ENCODE measurements at regions not wholly inside any gene's neighbourhood (a gene's known extent, or its start where the extent isn't known, plus 50 kb on each side); places are given as distances from the start of the nearest gene placed in this dataset.
A peak's percentile ranks its signal among the peaks of the same experiment; 100 is the strongest.

GRCh38 chr13:104114101-104114500 is 1047.9 kb upstream of the SLC10A2 start:
- Histone ChIP-seq H3K9ac (ENCODE audit: low read depth, low read length) (no peak overlapping the region), H3K4me3 (ENCODE audit: low read length) (no peak overlapping the region), H3K9me3 (replicated peaks; ENCODE audit: low read length) (no peaks in the 10 kb centered on the region), H3K4me2 (ENCODE audit: low read length) (no peak overlapping the region), H3K4me1 (ENCODE audit: control insufficient read depth, insufficient read depth, low read length) (no peaks in the 10 kb centered on the region), H3K36me3 (ENCODE audit: insufficient read depth, low read length) (no peaks in the 10 kb centered on the region), H3K27me3 (ENCODE audit: control insufficient read depth, insufficient read depth, low read length) (no peaks in the 10 kb centered on the region)

DNA sequence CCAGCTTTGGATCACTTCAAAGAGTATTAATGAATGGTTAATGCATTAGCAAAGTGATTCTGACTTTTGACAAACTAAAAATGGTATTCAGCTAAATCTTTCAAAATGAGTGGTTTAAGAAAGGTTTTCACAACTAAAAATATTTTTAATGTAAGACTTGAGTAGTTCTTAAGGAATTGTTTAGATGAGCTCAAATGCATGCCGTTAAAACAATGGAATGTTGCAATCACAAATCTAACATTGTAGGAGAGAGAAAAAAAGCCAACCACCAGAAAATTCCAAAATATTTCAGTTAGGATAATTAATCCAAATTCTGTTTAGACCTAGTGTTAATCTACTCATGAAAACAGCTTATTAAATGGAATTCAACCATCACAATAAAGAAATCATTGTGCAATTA is 1044.8 kb upstream of the SLC10A2 start:
- no peak overlapping the region for H3K4me3 ChIP-seq (ENCODE audit: low read length)
- H3K27me3 ChIP-seq (ENCODE audit: control insufficient read depth, insufficient read depth, low read length): no peaks in the 10 kb centered on the region
- no peaks in the 10 kb centered on the region for H3K36me3 ChIP-seq (ENCODE audit: insufficient read depth, low read length)
- H3K4me1 ChIP-seq (ENCODE audit: control insufficient read depth, insufficient read depth, low read length): no peaks in the 10 kb centered on the region
- H3K9ac ChIP-seq (ENCODE audit: low read depth, low read length): no peak overlapping the region
- H3K9me3 ChIP-seq (replicated peaks; ENCODE audit: low read length): no peaks in the 10 kb centered on the region
- no peak overlapping the region for H3K4me2 ChIP-seq (ENCODE audit: low read length)

GRCh38 chr13:104106705-104107393 is 1040.6 kb upstream of the SLC10A2 start:
- no peaks in the 10 kb centered on the region for H3K27me3 ChIP-seq (ENCODE audit: control insufficient read depth, insufficient read depth, low read length)
- no peaks in the 10 kb centered on the region for H3K9me3 ChIP-seq (replicated peaks; ENCODE audit: low read length)
- H3K9ac ChIP-seq (ENCODE audit: low read depth, low read length): no peak overlapping the region
- no peaks in the 10 kb centered on the region for H3K4me1 ChIP-seq (ENCODE audit: control insufficient read depth, insufficient read depth, low read length)
- H3K36me3 ChIP-seq (ENCODE audit: insufficient read depth, low read length): no peaks in the 10 kb centered on the region
- no peak overlapping the region for H3K4me3 ChIP-seq (ENCODE audit: low read length)
- H3K4me2 ChIP-seq (ENCODE audit: low read length): peak overlapping the region; percentile 13

DNA sequence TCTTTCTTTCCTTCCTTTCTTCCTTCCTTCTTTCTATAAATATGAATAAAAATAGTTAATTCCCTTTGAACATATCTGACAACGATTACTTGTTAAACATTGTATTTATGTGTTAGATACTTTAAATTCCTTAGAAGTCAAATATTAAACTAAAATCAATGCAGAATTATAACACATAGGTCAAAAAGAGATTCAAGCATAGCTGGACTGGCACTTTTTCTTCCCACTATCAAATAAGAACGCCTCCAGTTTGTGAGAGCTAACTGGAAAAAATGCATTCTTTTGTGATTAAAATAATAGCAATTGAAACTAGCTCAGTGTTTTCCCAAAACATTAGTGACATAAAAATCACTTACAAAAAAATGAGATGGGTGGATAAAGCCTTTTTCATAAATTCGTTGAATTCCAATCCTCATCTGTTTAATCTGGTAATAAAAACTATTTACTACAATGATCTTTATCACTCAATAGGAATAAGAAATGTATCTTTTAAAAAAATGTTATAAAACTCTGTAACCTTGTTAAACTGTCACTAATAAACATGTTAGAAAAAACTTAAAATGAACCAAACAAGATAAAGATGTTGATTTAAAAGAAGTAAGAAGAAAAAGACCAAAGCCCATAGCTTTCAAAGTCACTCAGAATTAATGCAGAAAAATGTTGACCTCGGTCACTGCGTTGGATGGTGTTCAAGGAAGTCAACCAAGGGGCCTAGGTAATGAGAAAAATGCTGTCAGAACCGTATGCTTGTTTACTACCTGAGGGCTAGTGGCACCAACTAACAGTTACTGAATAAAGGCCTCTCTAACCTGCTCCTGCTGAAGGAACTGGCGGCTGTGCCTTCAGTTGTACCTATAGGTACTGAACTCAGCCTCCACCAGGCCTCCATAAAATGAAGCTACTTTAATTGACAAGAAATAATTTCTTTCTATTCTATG is 1039.5 kb upstream of the SLC10A2 start:
- H3K4me3 ChIP-seq (ENCODE audit: low read length): no peak overlapping the region
- H3K27me3 ChIP-seq (ENCODE audit: control insufficient read depth, insufficient read depth, low read length): no peaks in the 10 kb centered on the region
- no peak overlapping the region for H3K4me2 ChIP-seq (ENCODE audit: low read length)
- no peaks in the 10 kb centered on the region for H3K36me3 ChIP-seq (ENCODE audit: insufficient read depth, low read length)
- H3K9me3 ChIP-seq (replicated peaks; ENCODE audit: low read length): no peaks in the 10 kb centered on the region
- H3K4me1 ChIP-seq (ENCODE audit: control insufficient read depth, insufficient read depth, low read length): no peaks in the 10 kb centered on the region
- no peak overlapping the region for H3K9ac ChIP-seq (ENCODE audit: low read depth, low read length)

DNA sequence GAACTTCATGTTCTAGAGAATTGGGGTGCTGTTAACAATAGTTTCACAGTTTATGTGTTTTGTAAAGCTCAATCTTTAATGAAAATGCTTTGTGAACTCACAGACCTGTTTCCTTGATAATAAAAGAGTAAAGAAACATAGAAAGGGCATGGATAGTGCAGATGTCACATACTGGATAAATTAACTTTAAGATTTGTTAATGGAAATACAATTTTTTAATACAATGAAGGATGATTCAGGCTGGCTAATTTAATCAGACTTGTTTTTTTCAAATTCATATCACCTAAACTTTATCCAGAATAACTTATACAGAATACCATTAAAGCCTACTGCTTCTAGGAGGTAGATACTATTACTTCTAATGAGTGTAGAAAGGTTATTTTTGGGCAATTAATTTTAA is 1033.5 kb upstream of the SLC10A2 start:
- no peaks in the 10 kb centered on the region for H3K4me1 ChIP-seq (ENCODE audit: control insufficient read depth, insufficient read depth, low read length)
- H3K4me2 ChIP-seq (ENCODE audit: low read length): no peak overlapping the region
- H3K36me3 ChIP-seq (ENCODE audit: insufficient read depth, low read length): no peaks in the 10 kb centered on the region
- no peak overlapping the region for H3K4me3 ChIP-seq (ENCODE audit: low read length)
- H3K27me3 ChIP-seq (ENCODE audit: control insufficient read depth, insufficient read depth, low read length): no peaks in the 10 kb centered on the region
- no peak overlapping the region for H3K9ac ChIP-seq (ENCODE audit: low read depth, low read length)
- H3K9me3 ChIP-seq (replicated peaks; ENCODE audit: low read length): no peaks in the 10 kb centered on the region

DNA sequence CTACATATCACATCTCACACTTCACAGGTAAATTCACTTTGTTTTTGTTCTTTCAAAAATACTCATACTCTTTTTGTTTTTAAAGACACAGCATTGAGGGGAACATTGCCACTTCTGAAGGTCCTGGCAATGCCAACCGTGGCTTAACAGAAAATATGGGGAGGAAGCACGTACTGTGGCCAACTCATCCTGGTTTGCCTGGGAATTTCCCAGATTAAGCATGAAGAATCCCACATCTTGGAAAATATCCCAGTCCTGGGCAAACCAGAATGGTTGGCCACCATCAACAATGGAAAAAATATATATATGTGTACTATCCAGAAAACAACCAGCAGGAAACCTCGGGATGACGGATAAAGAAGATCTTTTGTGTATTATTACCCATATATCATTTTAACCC is 1032.2 kb upstream of the SLC10A2 start:
- no peaks in the 10 kb centered on the region for H3K27me3 ChIP-seq (ENCODE audit: control insufficient read depth, insufficient read depth, low read length)
- no peaks in the 10 kb centered on the region for H3K9me3 ChIP-seq (replicated peaks; ENCODE audit: low read length)
- H3K4me3 ChIP-seq (ENCODE audit: low read length): no peak overlapping the region
- H3K36me3 ChIP-seq (ENCODE audit: insufficient read depth, low read length): no peaks in the 10 kb centered on the region
- no peaks in the 10 kb centered on the region for H3K4me1 ChIP-seq (ENCODE audit: control insufficient read depth, insufficient read depth, low read length)
- no peak overlapping the region for H3K4me2 ChIP-seq (ENCODE audit: low read length)
- no peak overlapping the region for H3K9ac ChIP-seq (ENCODE audit: low read depth, low read length)

GRCh38 chr13:104086759-104087158 is 1020.5 kb upstream of the SLC10A2 start:
- Histone ChIP-seq H3K4me1 (ENCODE audit: control insufficient read depth, insufficient read depth, low read length) (no peaks in the 10 kb centered on the region), H3K36me3 (ENCODE audit: insufficient read depth, low read length) (no peaks in the 10 kb centered on the region)

GRCh38 chr13:104086210-104086609 is 1020.0 kb upstream of the SLC10A2 start:
- no peak overlapping the region for H3K4me2 ChIP-seq (ENCODE audit: low read length)
- no peaks in the 10 kb centered on the region for H3K9me3 ChIP-seq (replicated peaks; ENCODE audit: low read length)
- H3K4me3 ChIP-seq (ENCODE audit: low read length): no peak overlapping the region
- no peaks in the 10 kb centered on the region for H3K36me3 ChIP-seq (ENCODE audit: insufficient read depth, low read length)
- H3K4me1 ChIP-seq (ENCODE audit: control insufficient read depth, insufficient read depth, low read length): no peaks in the 10 kb centered on the region
- no peak overlapping the region for H3K9ac ChIP-seq (ENCODE audit: low read depth, low read length)
- H3K27me3 ChIP-seq (ENCODE audit: control insufficient read depth, insufficient read depth, low read length): no peaks in the 10 kb centered on the region

More at GRCh38 chr13:104086759-104087158, 1020.5 kb upstream of the SLC10A2 start:
- no peak overlapping the region for H3K4me2 ChIP-seq (ENCODE audit: low read length)
- no peaks in the 10 kb centered on the region for H3K9me3 ChIP-seq (replicated peaks; ENCODE audit: low read length)
- no peak overlapping the region for H3K9ac ChIP-seq (ENCODE audit: low read depth, low read length)
- no peaks in the 10 kb centered on the region for H3K27me3 ChIP-seq (ENCODE audit: control insufficient read depth, insufficient read depth, low read length)
- H3K4me3 ChIP-seq (ENCODE audit: low read length): no peak overlapping the region

- Histone ChIP-seq H3K9ac (ENCODE audit: low read depth, low read length) (no peak overlapping the region), H3K4me2 (ENCODE audit: low read length) (no peak overlapping the region), H3K4me3 (ENCODE audit: low read length) (no peak overlapping the region), H3K4me1 (ENCODE audit: control insufficient read depth, insufficient read depth, low read length) (no peaks in the 10 kb centered on the region), H3K36me3 (ENCODE audit: insufficient read depth, low read length) (no peaks in the 10 kb centered on the region), H3K9me3 (replicated peaks; ENCODE audit: low read length) (no peaks in the 10 kb centered on the region), H3K27me3 (ENCODE audit: control insufficient read depth, insufficient read depth, low read length) (no peaks in the 10 kb centered on the region)
These were observed 1019.4 kb upstream of the SLC10A2 start for GRCh38 chr13:104085611-104086010.

DNA sequence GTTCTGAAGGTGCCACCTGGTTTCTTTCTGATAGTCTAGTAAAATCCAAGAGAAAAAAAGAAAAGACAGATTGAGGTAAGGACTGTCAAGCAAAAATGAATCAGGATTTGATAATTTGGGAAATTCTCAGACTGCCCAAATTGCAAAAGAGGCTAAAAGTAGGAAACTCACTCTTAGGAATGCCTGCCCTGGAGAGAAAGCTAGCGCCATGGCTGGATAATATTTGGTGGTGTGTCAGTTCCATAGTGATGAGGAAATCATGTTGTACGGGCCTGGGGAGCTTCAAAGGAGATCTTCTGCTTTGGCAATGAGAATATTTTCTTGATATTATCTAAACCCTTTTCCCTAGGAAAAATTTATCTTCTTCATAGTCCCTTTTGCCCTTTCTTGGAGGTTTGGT is 1008.1 kb upstream of the SLC10A2 start:
- Histone ChIP-seq H3K4me1 (ENCODE audit: control insufficient read depth, insufficient read depth, low read length) (no peaks in the 10 kb centered on the region), H3K9me3 (replicated peaks; ENCODE audit: low read length) (no peaks in the 10 kb centered on the region), H3K27me3 (ENCODE audit: control insufficient read depth, insufficient read depth, low read length) (no peaks in the 10 kb centered on the region), H3K4me3 (ENCODE audit: low read length) (no peak overlapping the region), H3K9ac (ENCODE audit: low read depth, low read length) (no peak overlapping the region), H3K36me3 (ENCODE audit: insufficient read depth, low read length) (no peaks in the 10 kb centered on the region), H3K4me2 (ENCODE audit: low read length) (no peak overlapping the region)

GRCh38 chr13:104071806-104072205 is 1005.6 kb upstream of the SLC10A2 start:
- no peaks in the 10 kb centered on the region for H3K27me3 ChIP-seq (ENCODE audit: control insufficient read depth, insufficient read depth, low read length)
- H3K9ac ChIP-seq (ENCODE audit: low read depth, low read length): no peak overlapping the region
- no peaks in the 10 kb centered on the region for H3K9me3 ChIP-seq (replicated peaks; ENCODE audit: low read length)

More at GRCh38 chr13:104071806-104072205, 1005.6 kb upstream of the SLC10A2 start:
- Histone ChIP-seq H3K4me3 (ENCODE audit: low read length) (no peak overlapping the region), H3K4me2 (ENCODE audit: low read length) (no peak overlapping the region), H3K36me3 (ENCODE audit: insufficient read depth, low read length) (no peaks in the 10 kb centered on the region), H3K4me1 (ENCODE audit: control insufficient read depth, insufficient read depth, low read length) (no peaks in the 10 kb centered on the region)

All from skeletal muscle satellite cell (primary cell).